22Rv1 (cell line): ENCODE measurements at regions not wholly inside any gene's neighbourhood (a gene's known extent, or its start where the extent isn't known, plus 50 kb on each side); places are given as distances from the start of the nearest gene placed in this dataset.

Source experiments
- ZFX ChIP-seq: fragments of 450-650 bp; IDR thresholded peaks from 2 replicates; pipeline ENCODE4 v1.6.1; 2017; ENCODE audit warnings: antibody characterized with exemption, borderline replicate concordance
- TF ChIP-seq, protein P1 (sequence below): fragments of 450-650 bp; IDR thresholded peaks from 2 replicates; pipeline ENCODE4 v1.5.1; 2017; ENCODE audit warnings: mild to moderate bottlenecking

DNA sequence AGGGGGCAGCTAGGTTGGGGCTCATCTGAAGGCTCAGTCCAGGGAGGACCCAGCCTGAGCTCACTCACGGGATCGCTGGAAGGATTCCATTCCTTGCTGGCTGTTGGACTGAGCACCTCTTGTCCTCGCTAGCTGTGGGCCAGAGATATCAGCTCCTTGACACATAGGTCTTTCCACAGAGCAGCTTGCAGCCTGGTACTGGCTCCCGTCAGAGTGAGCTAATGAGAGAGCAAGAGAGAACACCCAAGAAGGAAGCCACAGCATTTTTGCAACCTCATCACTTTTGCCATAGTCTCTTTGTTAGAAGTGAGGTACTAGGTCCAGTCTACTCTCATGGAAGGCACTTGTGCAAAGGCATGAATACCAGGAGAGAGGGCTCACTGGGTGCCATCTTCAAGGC is 179.9 kb downstream of the CDC5L start:
- TF ChIP-seq, protein P1, sequence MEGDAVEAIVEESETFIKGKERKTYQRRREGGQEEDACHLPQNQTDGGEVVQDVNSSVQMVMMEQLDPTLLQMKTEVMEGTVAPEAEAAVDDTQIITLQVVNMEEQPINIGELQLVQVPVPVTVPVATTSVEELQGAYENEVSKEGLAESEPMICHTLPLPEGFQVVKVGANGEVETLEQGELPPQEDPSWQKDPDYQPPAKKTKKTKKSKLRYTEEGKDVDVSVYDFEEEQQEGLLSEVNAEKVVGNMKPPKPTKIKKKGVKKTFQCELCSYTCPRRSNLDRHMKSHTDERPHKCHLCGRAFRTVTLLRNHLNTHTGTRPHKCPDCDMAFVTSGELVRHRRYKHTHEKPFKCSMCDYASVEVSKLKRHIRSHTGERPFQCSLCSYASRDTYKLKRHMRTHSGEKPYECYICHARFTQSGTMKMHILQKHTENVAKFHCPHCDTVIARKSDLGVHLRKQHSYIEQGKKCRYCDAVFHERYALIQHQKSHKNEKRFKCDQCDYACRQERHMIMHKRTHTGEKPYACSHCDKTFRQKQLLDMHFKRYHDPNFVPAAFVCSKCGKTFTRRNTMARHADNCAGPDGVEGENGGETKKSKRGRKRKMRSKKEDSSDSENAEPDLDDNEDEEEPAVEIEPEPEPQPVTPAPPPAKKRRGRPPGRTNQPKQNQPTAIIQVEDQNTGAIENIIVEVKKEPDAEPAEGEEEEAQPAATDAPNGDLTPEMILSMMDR = no peak
- TF ChIP-seq ZFX = no peak
